ENCODE measurements at regions not wholly inside any gene's neighbourhood (a gene's known extent, or its start where the extent isn't known, plus 50 kb on each side); places are given as distances from the start of the nearest gene placed in this dataset.
"Not testable (repeated sequence)": the region's sequence is repeated elsewhere in the genome, so short reads cannot be mapped to it uniquely, and the experiment has no call there.

GRCh38 chr2:183919926-183920325 lies 678.4 kb upstream of the ZNF804A start:
- DNase-seq (ENCODE audit: low spot score), result no peak

DNA sequence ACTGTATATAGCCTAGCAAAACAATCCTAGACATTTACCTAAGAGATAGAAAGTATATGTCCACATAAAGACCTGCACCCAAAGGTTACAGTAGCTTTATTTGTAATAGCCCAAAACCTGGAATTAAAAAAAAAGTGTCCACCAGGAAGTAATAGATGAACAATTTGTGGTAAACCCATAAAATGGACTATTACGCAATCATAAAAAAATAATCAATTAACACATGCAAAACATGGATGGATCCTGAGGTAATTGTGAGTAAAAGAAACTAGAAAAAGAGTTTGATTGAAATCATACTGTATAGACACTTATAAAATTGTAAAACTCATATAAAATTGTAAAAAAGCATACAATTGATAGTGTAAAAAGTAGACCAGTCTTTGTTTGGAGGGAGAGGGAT lies 673.0 kb upstream of the ZNF804A start:
- no peak for DNase-seq (ENCODE audit: low spot score)

GRCh38 chr2:183926433-183926832 lies 671.9 kb upstream of the ZNF804A start:
- no peak for DNase-seq (ENCODE audit: low spot score)

- DNase-seq (ENCODE audit: low spot score), result peak; percentile 6
These were observed 670.7 kb upstream of the ZNF804A start for GRCh38 chr2:183927406-183928325.

DNA sequence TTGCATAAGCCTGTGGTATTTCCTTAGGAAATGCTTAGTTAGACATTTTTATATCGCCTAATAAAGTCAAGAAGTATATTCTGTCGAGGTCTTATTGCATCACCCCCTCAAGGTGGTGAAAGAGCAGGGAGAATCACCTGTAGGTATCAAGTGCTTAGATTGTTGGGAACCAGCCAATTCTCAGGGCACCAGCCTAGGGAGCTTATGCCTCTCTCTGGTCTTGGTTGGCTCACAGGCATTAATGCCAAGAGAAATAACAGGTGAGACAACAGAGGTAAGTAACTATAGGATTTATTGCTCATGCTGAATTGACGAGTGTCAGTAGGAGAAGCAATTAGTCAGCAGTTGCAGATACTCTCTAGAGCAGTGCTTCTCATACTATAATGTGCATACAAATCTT lies 663.3 kb upstream of the ZNF804A start:
- DNase-seq (ENCODE audit: low spot score), result no peak

GRCh38 chr2:183937220-183937619 lies 661.1 kb upstream of the ZNF804A start:
- DNase-seq (ENCODE audit: low spot score), result no peak

GRCh38 chr2:183946193-183946592 lies 652.1 kb upstream of the ZNF804A start:
- DNase-seq (ENCODE audit: low spot score), result no peak

GRCh38 chr2:183948861-183949260 lies 649.5 kb upstream of the ZNF804A start:
- DNase-seq (ENCODE audit: low spot score), result no peak

DNA sequence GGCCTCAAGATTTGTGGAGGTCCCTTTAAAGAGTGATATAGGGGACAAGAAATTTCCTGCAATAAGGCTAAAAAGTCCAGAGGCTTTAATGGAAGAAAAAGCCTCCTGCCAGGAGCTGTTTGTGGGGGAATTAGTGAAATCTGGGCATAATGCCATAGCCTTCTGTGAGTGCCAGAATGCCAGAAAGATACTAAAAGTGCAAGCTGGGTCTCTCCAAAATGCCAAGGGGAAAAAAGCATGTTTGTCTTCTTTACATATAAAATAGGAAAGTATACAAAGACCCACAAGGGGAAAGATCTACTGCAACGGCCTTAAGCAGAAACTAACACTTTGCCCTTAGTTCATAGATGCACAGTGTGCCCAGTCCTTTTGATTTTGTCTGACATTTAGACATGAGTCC lies 647.7 kb upstream of the ZNF804A start:
- DNase-seq (ENCODE audit: low spot score), result no peak

DNA sequence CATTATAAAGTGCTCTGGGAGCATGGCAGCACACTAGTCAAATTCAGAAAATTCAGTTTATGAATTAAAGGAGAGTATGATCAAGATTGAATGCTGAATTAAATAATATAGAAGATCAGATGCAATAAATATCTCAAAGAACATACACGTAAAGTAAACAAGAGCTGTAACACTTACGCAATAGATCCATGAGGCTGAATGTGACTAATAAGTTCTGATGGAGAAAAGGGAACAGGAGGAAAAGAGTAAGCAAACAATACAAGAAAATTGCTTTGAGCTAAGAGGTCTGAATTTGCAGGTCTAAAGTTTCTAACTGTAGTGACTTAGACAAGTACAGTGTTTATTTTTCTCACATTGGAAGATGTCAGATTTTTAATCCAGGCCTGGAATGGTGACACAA lies 646.7 kb upstream of the ZNF804A start:
- DNase-seq (ENCODE audit: low spot score), result no peak

- no peak for DNase-seq (ENCODE audit: low spot score)
These were observed 645.6 kb upstream of the ZNF804A start for GRCh38 chr2:183952741-183953140.

GRCh38 chr2:183963609-183964008 lies 634.7 kb upstream of the ZNF804A start:
- DNase-seq (ENCODE audit: low spot score), result no peak

GRCh38 chr2:183964565-183964964 lies 633.8 kb upstream of the ZNF804A start:
- DNase-seq (ENCODE audit: low spot score), result no peak

GRCh38 chr2:183967756-183968155 lies 630.6 kb upstream of the ZNF804A start:
- DNase-seq (ENCODE audit: low spot score), result peak; percentile 35

- DNase-seq (ENCODE audit: low spot score), result not testable (repeated sequence)
These were observed 622.7 kb upstream of the ZNF804A start for GRCh38 chr2:183975676-183976075.

GRCh38 chr2:183984871-183985270 lies 613.5 kb upstream of the ZNF804A start:
- no peak for DNase-seq (ENCODE audit: low spot score)

GRCh38 chr2:183991968-183992367 lies 606.4 kb upstream of the ZNF804A start:
- no peak for DNase-seq (ENCODE audit: low spot score)

- DNase-seq (ENCODE audit: low spot score), result peak; percentile 14
These were observed 605.3 kb upstream of the ZNF804A start for GRCh38 chr2:183993052-183993451.

- DNase-seq (ENCODE audit: low spot score), result peak; percentile 76
These were observed 602.7 kb upstream of the ZNF804A start for GRCh38 chr2:183995632-183996031.

GRCh38 chr2:183996825-183997793 lies 601.2 kb upstream of the ZNF804A start:
- DNase-seq (ENCODE audit: low spot score), result no peak

DNA sequence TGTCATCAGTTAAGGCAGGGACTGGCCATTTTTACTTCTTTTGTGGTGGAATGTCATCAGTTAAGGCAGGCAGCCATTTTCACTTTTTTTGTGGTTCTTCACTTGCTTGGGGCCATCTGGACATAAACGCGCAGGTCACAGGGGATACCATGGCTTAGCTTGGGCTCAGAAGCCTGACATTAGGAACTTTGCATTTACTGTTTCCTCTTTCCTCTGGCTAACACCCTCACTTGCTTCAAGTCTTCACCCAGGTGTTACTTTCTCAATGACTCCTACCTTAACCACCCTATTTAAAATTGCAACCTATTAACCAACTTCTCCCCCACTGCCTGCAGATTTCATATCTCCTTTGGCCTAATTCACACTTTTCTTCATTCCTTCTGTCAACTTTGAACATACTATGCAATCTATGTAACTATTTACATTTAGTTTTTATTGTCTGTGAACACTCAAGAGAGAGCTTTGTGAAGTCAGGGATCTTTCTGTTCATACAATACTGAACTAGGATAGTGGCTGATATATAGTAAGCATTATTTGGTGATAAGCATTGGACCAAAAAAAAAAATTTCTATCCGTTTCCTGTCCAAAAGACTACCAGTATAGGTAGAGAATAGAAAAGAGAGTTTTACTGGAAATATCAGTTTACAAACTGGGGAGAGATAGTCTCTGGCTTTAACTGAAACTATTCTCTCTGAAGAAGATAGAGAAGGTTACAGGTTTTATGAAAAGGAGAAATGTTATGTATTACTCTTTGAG lies 600.1 kb upstream of the ZNF804A start:
- no peak for DNase-seq (ENCODE audit: low spot score)

- no peak for DNase-seq (ENCODE audit: low spot score)
These were observed 599.5 kb upstream of the ZNF804A start for GRCh38 chr2:183998797-183999190.

Measured in kidney tubule cell (primary cell).